ENCODE measurements at regions not wholly inside any gene's neighbourhood (a gene's known extent, or its start where the extent isn't known, plus 50 kb on each side); places are given as distances from the start of the nearest gene placed in this dataset.

DNA sequence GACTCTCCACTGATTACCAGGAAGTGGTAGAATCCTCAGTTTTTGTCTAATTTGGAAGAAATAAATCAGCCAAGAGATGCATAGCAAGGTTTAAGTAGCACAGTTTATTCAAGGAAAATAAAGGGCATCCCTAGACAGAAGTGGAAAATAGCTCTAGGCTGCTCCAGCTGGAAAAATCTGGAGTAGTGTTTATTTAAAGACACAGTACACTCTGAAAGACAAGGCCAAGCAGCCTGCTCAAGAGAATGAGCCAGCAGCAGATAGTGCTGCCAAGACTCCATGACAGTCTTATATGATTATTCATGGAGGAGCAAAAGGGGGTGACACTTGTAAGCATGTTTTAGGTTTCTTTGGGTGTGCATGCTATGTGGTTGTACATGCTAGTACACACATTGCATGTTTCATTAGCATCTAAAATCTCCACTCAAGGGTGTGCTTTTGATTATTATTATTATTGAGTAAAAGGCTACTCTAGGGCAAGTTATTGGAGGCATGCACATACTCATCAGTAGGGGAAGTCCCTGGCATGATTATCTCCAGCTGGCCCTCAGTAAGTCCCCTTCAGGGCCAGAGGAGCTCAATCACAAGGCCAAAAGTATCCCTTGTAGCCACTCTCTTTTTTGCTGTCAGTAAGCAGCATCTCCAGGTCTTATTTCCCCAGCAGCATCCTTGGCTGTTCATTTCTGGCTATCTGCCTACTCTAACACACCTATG, 85.1 kb upstream of the USP9Y start:
- no peak for DNase-seq
- H3F3A ChIP-seq (ENCODE audit: low read length, unreplicated experiment) = no peaks in the 10 kb centered on the region
- no TSS peak for BruUV-seq (replicated peaks)
- H3K4me1 ChIP-seq (ENCODE audit: insufficient read depth, low read length) = no peaks in the 10 kb centered on the region
- H3K36me3 ChIP-seq (ENCODE audit: low read depth, low read length) = no peaks in the 10 kb centered on the region
- ATAC-seq = no peak
- H3K9me3 ChIP-seq (ENCODE audit: low read length) = no peaks in the 10 kb centered on the region
- POLR2A ChIA-PET (ENCODE audit: unreplicated experiment) = no interaction called here
- H3K4me2 ChIP-seq (ENCODE audit: low read length) = no peak overlapping the region
- TF ChIP-seq, protein P1, sequence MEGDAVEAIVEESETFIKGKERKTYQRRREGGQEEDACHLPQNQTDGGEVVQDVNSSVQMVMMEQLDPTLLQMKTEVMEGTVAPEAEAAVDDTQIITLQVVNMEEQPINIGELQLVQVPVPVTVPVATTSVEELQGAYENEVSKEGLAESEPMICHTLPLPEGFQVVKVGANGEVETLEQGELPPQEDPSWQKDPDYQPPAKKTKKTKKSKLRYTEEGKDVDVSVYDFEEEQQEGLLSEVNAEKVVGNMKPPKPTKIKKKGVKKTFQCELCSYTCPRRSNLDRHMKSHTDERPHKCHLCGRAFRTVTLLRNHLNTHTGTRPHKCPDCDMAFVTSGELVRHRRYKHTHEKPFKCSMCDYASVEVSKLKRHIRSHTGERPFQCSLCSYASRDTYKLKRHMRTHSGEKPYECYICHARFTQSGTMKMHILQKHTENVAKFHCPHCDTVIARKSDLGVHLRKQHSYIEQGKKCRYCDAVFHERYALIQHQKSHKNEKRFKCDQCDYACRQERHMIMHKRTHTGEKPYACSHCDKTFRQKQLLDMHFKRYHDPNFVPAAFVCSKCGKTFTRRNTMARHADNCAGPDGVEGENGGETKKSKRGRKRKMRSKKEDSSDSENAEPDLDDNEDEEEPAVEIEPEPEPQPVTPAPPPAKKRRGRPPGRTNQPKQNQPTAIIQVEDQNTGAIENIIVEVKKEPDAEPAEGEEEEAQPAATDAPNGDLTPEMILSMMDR (conservative IDR thresholded peaks at IDR 0.05; ENCODE audit: low read depth, low read length) = no peak
- no peak for TF ChIP-seq EZH2phosphoT487 (IDR thresholded peaks at IDR 0.05; ENCODE audit: borderline replicate concordance, low read length)
- no peak for TF ChIP-seq EZH2 (IDR thresholded peaks at IDR 0.05; ENCODE audit: low read length, unreplicated experiment)
- intact Hi-C loops (cut with micrococcal nuclease) = no loop called here
- no peak overlapping the region for H2AFZ ChIP-seq (ENCODE audit: low read length)
- H3K9ac ChIP-seq (ENCODE audit: low read length) = no peak overlapping the region
- H3K27me3 ChIP-seq (ENCODE audit: low read length) = no peaks in the 10 kb centered on the region
- H3K79me2 ChIP-seq (ENCODE audit: low read length) = no peaks in the 10 kb centered on the region
- CTCF ChIA-PET = no interaction called here
- no peaks in the 10 kb centered on the region for H3K9me2 ChIP-seq (replicated peaks; ENCODE audit: low read length)
- no peak overlapping the region for H3K27ac ChIP-seq (ENCODE audit: low read length)
- no peaks in the 10 kb centered on the region for H4K20me1 ChIP-seq (ENCODE audit: low read length)
- no peak overlapping the region for H3K4me3 ChIP-seq (ENCODE audit: low read length)

DNA sequence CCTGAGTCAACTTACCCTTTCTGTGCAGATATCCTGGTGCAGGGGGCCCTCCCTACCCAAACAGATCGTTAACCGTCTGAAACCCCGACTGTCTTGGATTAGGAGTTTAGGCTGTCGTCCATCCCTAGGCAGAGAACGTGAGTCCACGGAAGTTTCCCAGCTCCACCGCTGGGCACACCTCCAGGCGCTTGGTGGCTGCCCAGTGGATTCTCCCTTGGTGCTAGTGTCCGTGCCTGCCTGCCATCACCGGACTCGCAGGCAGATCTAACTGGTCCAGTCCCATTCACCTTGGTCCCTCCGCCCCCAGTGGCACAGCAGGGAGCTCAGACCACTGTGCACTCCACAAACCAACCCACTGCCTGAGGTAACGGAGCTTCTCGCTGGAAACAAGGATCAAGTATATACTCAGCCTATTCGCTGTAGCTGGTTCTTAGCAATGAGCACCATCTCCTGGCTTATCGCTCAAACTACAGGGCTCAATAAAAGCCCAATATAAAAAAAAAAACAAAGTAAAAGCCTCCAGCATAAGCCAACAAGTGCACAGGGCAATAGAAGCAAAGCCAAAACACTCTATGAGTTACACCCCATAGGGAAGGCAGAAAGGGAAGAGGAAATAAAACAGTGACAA, 79.5 kb upstream of the USP9Y start:
- TF ChIP-seq EZH2 (IDR thresholded peaks at IDR 0.05; ENCODE audit: low read length, unreplicated experiment) = no peak
- TF ChIP-seq EZH2phosphoT487 (IDR thresholded peaks at IDR 0.05; ENCODE audit: borderline replicate concordance, low read length) = no peak
- TF ChIP-seq, protein P1 (conservative IDR thresholded peaks at IDR 0.05; ENCODE audit: low read depth, low read length) = no peak
- Histone ChIP-seq H3K79me2 (ENCODE audit: low read length) (no peaks in the 10 kb centered on the region), H3K4me3 (ENCODE audit: low read length) (no peak overlapping the region), H3K9me3 (ENCODE audit: low read length) (no peaks in the 10 kb centered on the region), H3K36me3 (ENCODE audit: low read depth, low read length) (no peaks in the 10 kb centered on the region), H3F3A (ENCODE audit: low read length, unreplicated experiment) (no peaks in the 10 kb centered on the region), H3K9me2 (replicated peaks; ENCODE audit: low read length) (no peaks in the 10 kb centered on the region), H2AFZ (ENCODE audit: low read length) (no peak overlapping the region), H3K27me3 (ENCODE audit: low read length) (no peaks in the 10 kb centered on the region), H3K4me1 (ENCODE audit: insufficient read depth, low read length) (no peaks in the 10 kb centered on the region), H4K20me1 (ENCODE audit: low read length) (no peaks in the 10 kb centered on the region), H3K27ac (ENCODE audit: low read length) (no peak overlapping the region), H3K9ac (ENCODE audit: low read length) (no peak overlapping the region), H3K4me2 (ENCODE audit: low read length) (no peak overlapping the region)
- ATAC-seq = no peak
- intact Hi-C loops (cut with micrococcal nuclease) = no loop called here
- no peak for DNase-seq
- BruUV-seq (replicated peaks) = no TSS peak
- ChIA-PET POLR2A (ENCODE audit: unreplicated experiment) (no interaction called here), CTCF (no interaction called here)

DNA sequence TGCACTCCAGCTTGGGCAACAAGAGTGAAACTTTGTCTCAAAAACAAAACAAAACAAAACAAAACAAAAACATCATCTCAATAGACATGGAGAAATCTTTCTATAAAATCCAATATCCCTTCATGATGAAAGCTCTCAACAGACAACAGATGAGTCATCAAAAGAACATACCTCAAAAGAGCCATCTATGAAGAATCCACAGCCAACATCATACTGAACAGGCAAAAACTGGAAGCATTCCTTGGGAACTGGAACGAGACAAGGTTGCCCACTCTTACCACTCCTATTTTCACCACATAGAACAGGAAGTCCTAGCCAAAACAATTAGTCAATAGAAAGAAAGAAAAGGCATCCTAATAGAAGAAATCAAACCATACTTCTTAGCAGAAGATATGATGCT, 77.8 kb upstream of the USP9Y start:
- Histone ChIP-seq H3K27me3 (ENCODE audit: low read length) (no peaks in the 10 kb centered on the region), H3K9ac (ENCODE audit: low read length) (no peak overlapping the region), H3K79me2 (ENCODE audit: low read length) (no peaks in the 10 kb centered on the region), H3K4me2 (ENCODE audit: low read length) (no peak overlapping the region), H3K27ac (ENCODE audit: low read length) (no peak overlapping the region), H3K36me3 (ENCODE audit: low read depth, low read length) (no peaks in the 10 kb centered on the region), H3K9me2 (replicated peaks; ENCODE audit: low read length) (no peaks in the 10 kb centered on the region), H3F3A (ENCODE audit: low read length, unreplicated experiment) (no peaks in the 10 kb centered on the region), H2AFZ (ENCODE audit: low read length) (no peak overlapping the region), H3K9me3 (ENCODE audit: low read length) (no peaks in the 10 kb centered on the region), H3K4me3 (ENCODE audit: low read length) (no peak overlapping the region), H4K20me1 (ENCODE audit: low read length) (no peaks in the 10 kb centered on the region), H3K4me1 (ENCODE audit: insufficient read depth, low read length) (no peaks in the 10 kb centered on the region)
- BruUV-seq (replicated peaks) = no TSS peak
- intact Hi-C loops (cut with micrococcal nuclease) = no loop called here
- TF ChIP-seq, protein P1 (conservative IDR thresholded peaks at IDR 0.05; ENCODE audit: low read depth, low read length) = no peak
- TF ChIP-seq EZH2phosphoT487 (IDR thresholded peaks at IDR 0.05; ENCODE audit: borderline replicate concordance, low read length) (no peak), EZH2 (IDR thresholded peaks at IDR 0.05; ENCODE audit: low read length, unreplicated experiment) (no peak)
- CTCF ChIA-PET = no interaction called here
- no peak for ATAC-seq
- no peak for DNase-seq
- POLR2A ChIA-PET (ENCODE audit: unreplicated experiment) = no interaction called here

All from PC-3 (cell line).